ENCODE measurements at regions not wholly inside any gene's neighbourhood (a gene's known extent, or its start where the extent isn't known, plus 50 kb on each side); places are given as distances from the start of the nearest gene placed in this dataset.
"Not testable (repeated sequence)": the region's sequence is repeated elsewhere in the genome, so short reads cannot be mapped to it uniquely, and the experiment has no call there.

DNA sequence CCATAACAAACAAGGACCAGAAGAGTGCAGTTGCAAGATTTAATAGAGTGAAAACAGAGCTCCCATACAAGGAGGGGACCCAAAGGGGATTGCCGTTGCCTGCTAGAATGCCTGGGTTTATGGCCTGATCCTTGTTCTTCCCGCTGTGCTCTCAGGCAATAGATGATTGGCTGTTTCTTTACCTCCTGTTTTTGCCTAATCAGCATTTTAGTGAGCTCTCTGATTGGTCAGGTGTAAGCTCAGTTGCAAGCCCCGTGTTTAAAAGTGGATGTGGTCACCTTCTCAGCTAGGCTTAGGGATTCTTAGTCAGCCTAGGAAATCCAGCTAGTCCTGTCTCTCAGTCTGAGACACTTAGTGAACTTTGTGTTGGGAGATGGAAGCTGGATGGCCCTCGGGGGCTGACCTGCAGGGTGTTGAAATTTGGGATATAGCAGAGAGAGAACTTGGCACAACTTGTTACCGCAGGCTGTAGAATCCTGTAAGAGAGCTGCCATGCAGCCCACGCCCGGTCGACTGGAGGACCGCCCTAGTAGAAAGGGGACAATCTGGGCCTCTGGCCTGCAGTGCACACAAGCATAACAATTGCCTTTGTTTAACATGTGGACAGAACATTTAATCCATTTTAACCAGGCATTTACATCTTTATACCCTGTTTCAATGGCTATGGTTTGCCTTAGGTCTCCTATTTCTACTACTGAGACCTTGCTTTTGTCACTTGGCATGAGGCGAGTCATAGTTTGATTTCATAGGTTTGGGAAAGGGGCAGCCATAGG is 106.0 kb downstream of the TMEM167A start:
- TF ChIP-seq ZNF121 (CRISPR knock-in tag; IDR thresholded peaks at IDR 0.05); ZNF317 (CRISPR knock-in tag; IDR thresholded peaks at IDR 0.05; ENCODE audit: borderline replicate concordance, low read depth); ZNF232 (CRISPR knock-in tag; IDR thresholded peaks at IDR 0.05); TEAD1 (CRISPR knock-in tag; IDR thresholded peaks at IDR 0.05): not testable (repeated sequence)
- TF ChIP-seq, protein P1, sequence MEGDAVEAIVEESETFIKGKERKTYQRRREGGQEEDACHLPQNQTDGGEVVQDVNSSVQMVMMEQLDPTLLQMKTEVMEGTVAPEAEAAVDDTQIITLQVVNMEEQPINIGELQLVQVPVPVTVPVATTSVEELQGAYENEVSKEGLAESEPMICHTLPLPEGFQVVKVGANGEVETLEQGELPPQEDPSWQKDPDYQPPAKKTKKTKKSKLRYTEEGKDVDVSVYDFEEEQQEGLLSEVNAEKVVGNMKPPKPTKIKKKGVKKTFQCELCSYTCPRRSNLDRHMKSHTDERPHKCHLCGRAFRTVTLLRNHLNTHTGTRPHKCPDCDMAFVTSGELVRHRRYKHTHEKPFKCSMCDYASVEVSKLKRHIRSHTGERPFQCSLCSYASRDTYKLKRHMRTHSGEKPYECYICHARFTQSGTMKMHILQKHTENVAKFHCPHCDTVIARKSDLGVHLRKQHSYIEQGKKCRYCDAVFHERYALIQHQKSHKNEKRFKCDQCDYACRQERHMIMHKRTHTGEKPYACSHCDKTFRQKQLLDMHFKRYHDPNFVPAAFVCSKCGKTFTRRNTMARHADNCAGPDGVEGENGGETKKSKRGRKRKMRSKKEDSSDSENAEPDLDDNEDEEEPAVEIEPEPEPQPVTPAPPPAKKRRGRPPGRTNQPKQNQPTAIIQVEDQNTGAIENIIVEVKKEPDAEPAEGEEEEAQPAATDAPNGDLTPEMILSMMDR (IDR thresholded peaks at IDR 0.05) = not testable (repeated sequence)
- TF ChIP-seq, protein P2, sequence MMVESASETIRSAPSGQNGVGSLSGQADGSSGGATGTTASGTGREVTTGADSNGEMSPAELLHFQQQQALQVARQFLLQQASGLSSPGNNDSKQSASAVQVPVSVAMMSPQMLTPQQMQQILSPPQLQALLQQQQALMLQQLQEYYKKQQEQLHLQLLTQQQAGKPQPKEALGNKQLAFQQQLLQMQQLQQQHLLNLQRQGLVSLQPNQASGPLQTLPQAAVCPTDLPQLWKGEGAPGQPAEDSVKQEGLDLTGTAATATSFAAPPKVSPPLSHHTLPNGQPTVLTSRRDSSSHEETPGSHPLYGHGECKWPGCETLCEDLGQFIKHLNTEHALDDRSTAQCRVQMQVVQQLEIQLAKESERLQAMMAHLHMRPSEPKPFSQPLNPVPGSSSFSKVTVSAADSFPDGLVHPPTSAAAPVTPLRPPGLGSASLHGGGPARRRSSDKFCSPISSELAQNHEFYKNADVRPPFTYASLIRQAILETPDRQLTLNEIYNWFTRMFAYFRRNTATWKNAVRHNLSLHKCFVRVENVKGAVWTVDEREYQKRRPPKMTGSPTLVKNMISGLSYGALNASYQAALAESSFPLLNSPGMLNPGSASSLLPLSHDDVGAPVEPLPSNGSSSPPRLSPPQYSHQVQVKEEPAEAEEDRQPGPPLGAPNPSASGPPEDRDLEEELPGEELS (CRISPR knock-in tag; IDR thresholded peaks at IDR 0.05) = not testable (repeated sequence)
